ENCODE measurements at regions not wholly inside any gene's neighbourhood (a gene's known extent, or its start where the extent isn't known, plus 50 kb on each side); places are given as distances from the start of the nearest gene placed in this dataset.

GRCh38 chr2:181370126-181370525 is 87.1 kb upstream of the ITGA4 start:
- TF ChIP-seq CTCF (IDR thresholded peaks at IDR 0.05; ENCODE audit: insufficient read depth, low read length): no peak
- no peak overlapping the region for H3K4me3 ChIP-seq (ENCODE audit: low read depth, low read length)
- no peak for DNase-seq (ENCODE audit: low read depth)

DNA sequence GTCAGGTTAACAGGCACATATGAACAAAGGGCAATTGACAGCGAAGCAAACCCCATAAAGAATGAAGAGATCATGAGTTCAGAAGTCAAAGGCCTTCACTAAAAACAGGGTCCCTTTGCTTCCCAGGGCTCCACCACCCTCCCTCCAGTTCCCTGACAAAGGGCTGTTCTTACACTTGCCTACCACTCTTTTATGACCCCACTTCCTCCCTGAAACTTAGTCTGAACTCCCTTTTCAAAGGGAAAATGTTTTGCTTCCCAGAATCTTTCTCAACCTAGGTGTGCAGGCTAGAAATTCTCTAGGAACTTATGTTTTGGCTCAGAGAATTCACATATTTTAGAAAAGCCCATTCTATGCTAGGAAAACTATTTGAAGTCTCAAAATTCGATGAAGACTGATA is 86.0 kb upstream of the ITGA4 start:
- no peak overlapping the region for H3K4me3 ChIP-seq (ENCODE audit: low read depth, low read length)
- DNase-seq (ENCODE audit: low read depth): no peak
- TF ChIP-seq CTCF (IDR thresholded peaks at IDR 0.05; ENCODE audit: insufficient read depth, low read length): no peak

- DNase-seq (ENCODE audit: low read depth): peak; percentile 89
- TF ChIP-seq CTCF (IDR thresholded peaks at IDR 0.05; ENCODE audit: insufficient read depth, low read length): no peak
- H3K4me3 ChIP-seq (ENCODE audit: low read depth, low read length): no peak overlapping the region
Observed at GRCh38 chr2:181371782-181372645, 85.2 kb upstream of the ITGA4 start.

DNA sequence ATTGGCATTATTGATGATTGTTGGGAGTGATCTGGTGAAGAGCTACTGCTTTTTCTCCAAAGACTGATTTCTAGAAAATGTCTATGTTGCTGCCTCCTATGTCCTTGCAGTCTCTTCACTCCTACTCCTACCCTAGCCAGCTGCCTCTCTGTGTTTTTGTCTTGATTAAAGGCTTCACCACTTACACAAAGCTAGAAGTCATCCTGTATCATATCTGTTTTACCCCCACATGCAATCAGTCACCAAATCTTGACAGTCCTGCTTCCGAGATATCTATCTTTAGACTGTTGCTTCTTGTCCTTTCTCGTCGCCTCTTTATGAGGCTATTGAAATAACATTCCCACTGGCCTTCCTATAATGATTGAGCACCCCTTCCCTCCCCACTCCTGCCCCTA is 84.5 kb upstream of the ITGA4 start:
- no peak for TF ChIP-seq CTCF (IDR thresholded peaks at IDR 0.05; ENCODE audit: insufficient read depth, low read length)
- no peak for DNase-seq (ENCODE audit: low read depth)
- no peak overlapping the region for H3K4me3 ChIP-seq (ENCODE audit: low read depth, low read length)

DNA sequence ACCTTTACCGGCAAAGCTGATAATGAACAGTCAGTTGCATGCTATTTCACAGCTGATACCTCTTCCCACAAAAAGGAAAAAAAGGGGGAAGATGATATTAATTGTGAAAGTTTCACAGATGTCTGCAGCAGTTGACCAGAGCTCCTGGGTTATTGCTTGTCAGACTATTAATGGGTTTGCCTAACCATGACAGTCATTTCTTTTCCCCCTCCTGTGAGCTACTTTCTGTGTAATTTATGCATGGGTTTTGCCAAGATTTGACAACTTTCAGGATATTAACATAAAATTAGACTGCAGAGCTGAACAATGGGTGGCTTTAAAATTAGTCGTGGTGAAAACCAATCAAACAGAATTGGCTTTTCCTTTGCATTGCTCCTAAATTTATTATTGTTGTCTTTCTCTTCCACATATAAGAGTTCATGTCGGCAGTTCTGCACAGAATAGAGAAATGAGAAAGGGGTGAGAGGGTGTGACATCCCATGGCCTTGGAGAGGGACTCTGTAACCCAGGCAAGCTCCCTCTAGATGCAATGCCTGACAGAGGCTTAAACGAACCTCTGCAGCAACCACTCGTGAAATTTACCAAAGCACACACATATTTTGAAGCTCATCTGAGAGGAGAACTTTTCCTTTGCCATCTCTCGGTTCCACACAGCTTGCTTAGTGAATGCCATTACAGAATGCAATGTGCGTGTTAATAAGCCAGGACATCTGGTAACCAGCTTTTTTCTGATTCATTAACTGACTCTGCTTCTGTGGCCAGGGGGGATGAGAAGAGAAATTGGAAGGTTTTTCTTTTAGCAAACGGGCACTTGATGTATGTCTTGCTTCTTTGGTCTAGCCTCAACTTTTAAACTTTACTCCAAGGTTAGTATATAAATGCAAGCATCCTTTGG is 82.2 kb upstream of the ITGA4 start:
- no peak for DNase-seq (ENCODE audit: low read depth)
- no peak for TF ChIP-seq CTCF (IDR thresholded peaks at IDR 0.05; ENCODE audit: insufficient read depth, low read length)
- H3K4me3 ChIP-seq (ENCODE audit: low read depth, low read length): no peak overlapping the region

DNA sequence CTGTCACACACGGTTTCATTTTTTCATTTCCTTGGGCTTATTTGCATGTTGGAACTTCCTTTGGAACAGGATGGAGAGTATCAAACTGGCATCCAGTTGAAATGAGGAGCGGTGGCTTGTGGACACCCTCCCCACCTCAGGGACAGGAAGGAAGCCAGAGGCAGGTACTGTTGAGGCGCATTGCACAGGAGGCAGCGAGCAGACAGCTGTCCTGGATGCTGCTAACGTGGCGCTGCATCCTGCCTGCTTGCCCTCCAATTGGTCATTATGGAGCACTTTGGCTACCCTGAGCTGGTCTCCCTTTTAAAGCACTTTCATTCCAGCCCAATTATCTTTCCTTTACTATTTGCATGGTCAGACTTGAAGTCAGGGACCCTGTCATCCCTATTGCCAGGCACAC is 80.7 kb upstream of the ITGA4 start:
- TF ChIP-seq CTCF (IDR thresholded peaks at IDR 0.05; ENCODE audit: insufficient read depth, low read length): no peak
- DNase-seq (ENCODE audit: low read depth): no peak
- H3K4me3 ChIP-seq (ENCODE audit: low read depth, low read length): no peak overlapping the region
